CD4-positive, alpha-beta T cell treated with Interleukin-17A for 4 hours (primary cell): ENCODE measurements at regions not wholly inside any gene's neighbourhood (a gene's known extent, or its start where the extent isn't known, plus 50 kb on each side); places are given as distances from the start of the nearest gene placed in this dataset.

Experiments
- DNase-seq: peaks from one replicate; pipeline ENCODE4 v3.0.0-alpha.2; 2020; ENCODE audit warnings: mixed read lengths

DNA sequence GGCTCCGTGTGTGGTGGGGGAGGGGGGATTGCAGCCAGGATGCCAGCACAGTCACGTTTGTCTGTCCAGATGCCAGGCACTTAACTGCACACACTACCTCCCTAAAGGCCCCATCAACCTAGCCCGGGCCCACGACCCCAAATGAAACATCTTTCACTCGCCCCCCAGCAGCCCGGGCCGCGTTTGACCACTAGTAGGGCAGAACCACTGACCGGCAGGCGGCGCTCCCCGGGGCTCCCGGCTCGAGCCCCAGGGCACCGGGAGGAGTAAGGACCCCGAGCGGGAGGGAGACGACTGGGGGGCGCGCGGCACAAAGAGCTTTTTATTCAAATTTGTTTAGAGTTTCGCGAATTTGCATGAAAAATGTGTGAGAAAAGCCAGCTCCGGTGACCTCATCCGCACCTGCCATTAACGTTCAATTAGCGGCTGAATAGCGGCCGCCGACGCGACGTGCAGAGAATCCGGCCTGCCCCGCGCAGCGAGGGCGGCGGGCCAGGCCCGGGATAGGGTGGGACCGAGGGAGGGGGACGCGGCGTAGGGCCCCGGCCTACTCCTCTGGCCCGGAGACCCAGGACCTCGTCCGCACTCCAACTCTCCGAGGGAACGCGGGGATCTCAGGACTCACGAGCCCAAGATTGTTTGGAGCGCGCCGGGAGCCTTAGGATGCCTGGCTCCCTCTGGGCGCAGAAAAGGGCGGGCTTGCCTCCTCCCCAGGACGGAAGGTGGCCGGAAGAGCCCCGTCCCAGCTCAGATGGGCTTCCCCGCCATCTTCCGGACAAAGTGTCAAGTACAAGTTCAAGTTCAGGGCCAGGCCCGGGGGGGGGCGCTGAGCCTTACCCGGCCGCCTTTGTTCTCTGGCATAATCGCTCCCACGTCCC is 64.9 kb upstream of the POLG start:
- DNase-seq: peak; percentile 32

GRCh38 chr15:89398896-89399237 is 64.2 kb upstream of the POLG start:
- DNase-seq: no peak

- no peak for DNase-seq
Measured at GRCh38 chr15:89397653-89398023, 63.0 kb upstream of the POLG start.

- DNase-seq: no peak
Measured at GRCh38 chr15:89396723-89397652, 62.4 kb upstream of the POLG start.

DNA sequence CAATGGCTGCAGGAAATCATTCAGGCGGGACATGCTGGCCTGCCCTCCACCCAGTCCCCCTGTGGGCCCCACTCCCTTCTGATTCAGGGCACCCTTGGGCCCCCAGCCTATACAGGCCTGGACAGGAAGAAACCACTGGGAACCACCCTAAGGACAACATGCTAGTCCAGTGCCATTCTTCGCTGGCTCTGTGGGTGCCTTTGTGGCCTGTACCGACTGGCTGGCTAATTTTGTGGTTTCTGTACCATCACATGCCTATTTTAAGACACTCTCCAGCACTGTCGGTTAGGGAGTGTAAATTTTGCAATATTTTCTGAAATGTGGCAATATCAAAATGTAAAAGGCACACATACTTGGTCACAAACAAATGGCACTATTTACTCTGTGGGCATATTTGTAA is 61.4 kb upstream of the POLG start:
- no peak for DNase-seq

DNA sequence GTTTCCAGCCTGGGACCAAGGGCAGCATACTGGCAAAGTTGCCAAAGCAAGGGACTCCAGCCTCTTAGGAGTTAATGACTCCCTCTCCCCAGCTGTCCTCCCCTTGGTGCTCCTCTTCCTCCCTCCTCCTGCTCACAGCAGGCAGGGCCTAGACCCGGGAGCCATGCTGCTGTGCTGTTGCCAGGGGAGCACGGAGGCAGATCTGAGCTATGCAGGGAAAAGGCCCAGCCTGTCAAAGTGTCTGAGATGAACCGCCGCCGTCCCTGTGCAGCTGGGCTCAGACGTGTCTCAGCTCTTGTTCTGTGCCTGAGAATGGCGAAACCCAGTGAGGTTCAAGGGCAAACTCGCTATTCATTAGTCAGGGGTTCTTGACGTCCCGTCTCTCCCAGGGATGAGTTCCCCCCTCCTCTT is 60.8 kb upstream of the POLG start:
- DNase-seq: no peak

DNA sequence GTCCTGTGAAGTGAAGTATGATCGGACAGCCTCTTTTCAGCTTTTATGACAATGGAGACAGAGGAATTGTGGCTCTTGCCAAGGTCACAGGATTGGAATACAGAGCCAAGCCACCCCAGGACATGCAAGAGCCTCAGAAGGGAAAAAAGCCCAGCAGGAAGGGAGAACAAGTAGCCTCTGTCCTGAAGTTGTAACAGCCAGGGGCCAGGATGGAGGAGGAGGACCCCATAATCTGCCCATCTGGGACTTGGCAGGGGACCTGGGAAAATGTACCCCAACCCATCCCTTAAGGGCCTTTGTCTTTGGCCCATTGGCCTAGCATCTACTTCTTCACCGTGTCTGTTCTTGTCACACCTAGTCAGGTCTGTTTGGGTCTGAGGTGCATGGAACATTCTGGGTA is 60.4 kb upstream of the POLG start:
- no peak for DNase-seq

GRCh38 chr15:89393056-89393455 is 58.4 kb upstream of the POLG start:
- no peak for DNase-seq

DNA sequence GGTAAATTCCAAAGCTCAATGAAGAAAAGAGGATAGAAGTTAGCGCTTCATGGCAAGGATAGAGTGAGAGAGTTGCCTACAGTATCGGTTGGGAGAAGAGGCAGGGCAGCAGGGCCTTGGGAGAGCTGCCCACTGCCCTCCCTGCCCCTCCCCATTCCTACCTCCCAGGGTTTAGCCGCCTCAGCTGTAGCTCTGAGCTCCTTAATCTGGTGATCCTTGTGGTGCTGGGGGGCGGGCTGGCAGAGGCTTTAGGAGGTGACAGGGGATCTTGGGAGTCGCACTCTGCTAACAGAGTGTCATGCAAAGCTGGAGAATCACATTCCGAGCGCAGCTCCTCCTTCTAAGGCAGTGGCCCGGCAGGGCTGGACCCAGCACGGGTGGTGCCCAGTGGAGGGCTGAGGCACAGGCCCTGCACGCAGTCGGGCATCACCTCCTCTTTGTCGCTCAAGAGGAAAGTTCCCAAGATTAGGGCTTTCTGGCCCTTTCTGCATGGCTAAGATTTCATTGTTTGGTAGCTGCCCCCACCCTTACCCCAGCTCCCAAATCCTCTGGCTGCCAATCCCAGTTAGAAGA is 57.1 kb upstream of the POLG start:
- no peak for DNase-seq

GRCh38 chr15:89389841-89390603 is 55.4 kb upstream of the POLG start:
- no peak for DNase-seq

- no peak for DNase-seq
Measured at GRCh38 chr15:89387140-89387903, 52.7 kb upstream of the POLG start.

- DNase-seq: no peak
Measured at GRCh38 chr15:89385596-89386331, 51.1 kb upstream of the POLG start.
